ENCODE measurements at regions not wholly inside any gene's neighbourhood (a gene's known extent, or its start where the extent isn't known, plus 50 kb on each side); places are given as distances from the start of the nearest gene placed in this dataset.

DNA sequence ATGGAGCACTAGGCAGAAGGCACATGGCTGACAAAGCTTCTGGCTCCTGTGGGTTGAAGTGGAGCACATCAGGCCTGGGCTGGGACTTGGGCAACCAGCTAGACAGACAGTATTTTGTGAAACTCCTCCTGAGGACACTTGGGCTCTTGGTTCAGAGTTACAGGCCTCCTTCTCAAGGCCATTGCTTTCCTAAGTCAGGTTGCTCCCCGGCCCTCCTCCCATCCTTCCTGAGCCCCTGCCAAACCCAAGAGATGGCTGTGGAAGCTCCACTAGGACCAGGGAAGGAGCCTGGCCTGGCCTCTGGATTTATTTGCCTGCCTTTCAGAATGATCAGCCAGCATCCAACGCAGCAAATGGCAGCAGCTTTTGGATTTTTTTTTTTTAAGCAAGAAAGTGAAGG, 56.3 kb downstream of the MAGEF1 start:
- TF ChIP-seq, protein P1, sequence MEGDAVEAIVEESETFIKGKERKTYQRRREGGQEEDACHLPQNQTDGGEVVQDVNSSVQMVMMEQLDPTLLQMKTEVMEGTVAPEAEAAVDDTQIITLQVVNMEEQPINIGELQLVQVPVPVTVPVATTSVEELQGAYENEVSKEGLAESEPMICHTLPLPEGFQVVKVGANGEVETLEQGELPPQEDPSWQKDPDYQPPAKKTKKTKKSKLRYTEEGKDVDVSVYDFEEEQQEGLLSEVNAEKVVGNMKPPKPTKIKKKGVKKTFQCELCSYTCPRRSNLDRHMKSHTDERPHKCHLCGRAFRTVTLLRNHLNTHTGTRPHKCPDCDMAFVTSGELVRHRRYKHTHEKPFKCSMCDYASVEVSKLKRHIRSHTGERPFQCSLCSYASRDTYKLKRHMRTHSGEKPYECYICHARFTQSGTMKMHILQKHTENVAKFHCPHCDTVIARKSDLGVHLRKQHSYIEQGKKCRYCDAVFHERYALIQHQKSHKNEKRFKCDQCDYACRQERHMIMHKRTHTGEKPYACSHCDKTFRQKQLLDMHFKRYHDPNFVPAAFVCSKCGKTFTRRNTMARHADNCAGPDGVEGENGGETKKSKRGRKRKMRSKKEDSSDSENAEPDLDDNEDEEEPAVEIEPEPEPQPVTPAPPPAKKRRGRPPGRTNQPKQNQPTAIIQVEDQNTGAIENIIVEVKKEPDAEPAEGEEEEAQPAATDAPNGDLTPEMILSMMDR (IDR thresholded peaks at IDR 0.05): no peak
- TF ChIP-seq POLR2A (IDR thresholded peaks at IDR 0.05): no peak
